ENCODE measurements at regions not wholly inside any gene's neighbourhood (a gene's known extent, or its start where the extent isn't known, plus 50 kb on each side); places are given as distances from the start of the nearest gene placed in this dataset.
A peak's percentile ranks its signal among the peaks of the same experiment; 100 is the strongest.

DNA sequence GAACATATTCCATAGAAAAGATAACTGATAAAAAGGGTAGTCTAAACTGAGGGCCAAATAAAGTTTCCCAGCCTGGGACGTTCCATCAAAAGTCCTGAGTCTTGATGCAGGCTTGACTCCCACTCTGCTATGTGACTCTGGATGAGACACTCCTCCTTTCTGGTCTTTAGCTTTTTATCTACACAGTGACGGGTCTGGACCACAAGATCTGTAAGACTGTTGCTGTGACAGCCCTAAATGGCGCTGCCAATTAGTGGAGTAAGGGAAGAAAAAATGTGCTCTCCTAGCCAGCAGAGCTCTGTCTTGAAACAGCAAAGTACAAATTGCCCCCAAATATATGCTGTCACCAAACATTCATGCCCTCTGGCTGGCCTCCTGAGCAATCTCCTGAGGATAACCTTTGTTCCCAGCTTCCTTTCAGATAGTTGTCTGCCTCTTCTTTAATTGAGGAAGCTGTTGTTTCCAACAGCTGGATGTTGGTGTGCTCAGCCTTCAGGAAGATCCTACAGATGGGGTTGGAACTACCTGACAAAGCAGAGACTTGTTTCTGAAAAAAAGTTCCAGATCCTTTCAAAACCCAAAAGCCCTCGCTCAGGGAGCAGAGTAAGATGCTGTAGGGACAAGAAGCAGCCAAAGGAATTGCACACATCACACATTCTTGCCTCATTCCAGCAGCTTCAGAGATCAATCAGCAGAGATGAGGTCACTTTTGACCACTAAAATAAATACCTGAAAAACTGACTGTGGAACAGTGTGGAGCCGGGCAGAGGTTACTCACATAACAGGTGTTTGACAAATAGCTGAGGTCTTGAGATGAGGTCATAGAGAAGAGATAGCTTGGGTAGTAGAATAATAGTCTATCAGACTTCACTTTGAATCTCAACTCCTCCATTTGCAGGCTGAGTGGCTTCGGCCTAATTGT, 383.4 kb upstream of the FGF13 start:
- no peaks in the 10 kb centered on the region for H3K9me3 ChIP-seq
- ATAC-seq = peak in 1 of 4 donors; percentile 29
- peaks cover 0 to 4% of the 10 kb centered on the region in 2 donors for H3K27me3 ChIP-seq
- WGBS (ENCODE audit: insufficient coverage, low coverage, low lambda C conversion rate, missing lambda C conversion rate) = 47% methylated on average over 6 of the region's 6 CpGs
- H3K36me3 ChIP-seq = no peaks in the 10 kb centered on the region
- intact Hi-C loops (cut with DNase I) = no loop called here
- H3K4me1 ChIP-seq = no peaks in the 10 kb centered on the region
- H3K4me3 ChIP-seq = no peak overlapping the region
- TF ChIP-seq CTCF (IDR thresholded peaks at IDR 0.05) (no peak), POLR2A (IDR thresholded peaks at IDR 0.05) (no peak)
- no peak overlapping the region for H3K27ac ChIP-seq
- DNase-seq = no peak

DNA sequence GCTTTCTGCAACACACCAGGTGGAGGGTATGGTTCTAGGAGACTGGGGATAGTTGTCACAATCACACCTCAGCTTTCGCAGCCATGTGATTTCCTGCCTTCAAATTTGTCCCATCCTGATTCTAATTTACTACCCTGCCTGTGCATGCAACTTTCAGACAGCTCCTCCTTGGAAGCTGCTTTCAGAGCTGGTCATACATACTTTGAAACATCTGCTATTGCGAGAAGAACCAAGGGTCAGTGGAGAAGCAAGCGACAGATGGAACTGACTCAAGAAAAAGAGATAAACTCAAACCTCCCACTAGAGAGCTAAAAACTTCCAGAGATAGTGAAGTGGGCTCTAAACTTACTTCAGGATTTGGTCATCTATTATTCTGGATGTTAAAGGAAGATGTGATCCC, 381.7 kb upstream of the FGF13 start:
- intact Hi-C loops (cut with DNase I) = no loop called here
- ATAC-seq (no peak), DNase-seq (no peak)
- no peak for TF ChIP-seq POLR2A (IDR thresholded peaks at IDR 0.05)
- TF ChIP-seq CTCF (IDR thresholded peaks at IDR 0.05) = no peak
- Histone ChIP-seq H3K27ac (no peak overlapping the region), H3K4me3 (no peak overlapping the region), H3K27me3 (peaks cover 0 to 2% of the 10 kb centered on the region in 2 donors), H3K36me3 (no peaks in the 10 kb centered on the region), H3K9me3 (no peaks in the 10 kb centered on the region), H3K4me1 (no peaks in the 10 kb centered on the region)
- 73% methylated on average over 3 of the region's 3 CpGs for WGBS (ENCODE audit: insufficient coverage, low coverage, low lambda C conversion rate, missing lambda C conversion rate)

- Histone ChIP-seq H3K4me1 (no peaks in the 10 kb centered on the region), H3K9me3 (no peaks in the 10 kb centered on the region), H3K27me3 (peaks cover 0 to 3% of the 10 kb centered on the region in 2 donors), H3K36me3 (no peaks in the 10 kb centered on the region), H3K27ac (no peak overlapping the region), H3K4me3 (no peak overlapping the region)
- ATAC-seq (no peak), DNase-seq (no peak)
- TF ChIP-seq CTCF (IDR thresholded peaks at IDR 0.05) (no peak), POLR2A (IDR thresholded peaks at IDR 0.05) (no peak)
- WGBS (ENCODE audit: insufficient coverage, low coverage, low lambda C conversion rate, missing lambda C conversion rate) = 53% methylated on average over 3 of the region's 3 CpGs
- intact Hi-C loops (cut with DNase I) = no loop called here
Measured at GRCh38 chrX:139091878-139092277, 380.4 kb upstream of the FGF13 start.

DNA sequence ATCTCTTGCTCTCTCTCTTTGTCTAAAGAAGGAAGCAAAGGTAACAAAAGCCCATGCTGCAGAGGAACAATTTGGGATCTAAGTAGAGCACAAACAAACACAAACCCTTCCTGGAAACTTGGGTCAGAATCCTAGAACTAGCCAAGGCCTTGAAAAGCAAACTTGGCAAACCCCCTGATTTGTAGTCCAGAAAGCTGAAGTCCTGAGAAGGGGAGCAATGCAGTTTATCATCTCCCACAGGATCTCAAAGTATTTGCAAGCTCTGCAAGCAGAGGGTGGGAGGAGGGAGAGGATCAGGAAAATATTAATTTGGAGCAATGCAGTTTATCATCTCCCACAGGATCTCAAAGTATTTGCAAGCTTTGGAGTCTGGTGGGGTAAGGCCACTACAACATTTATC, 379.5 kb upstream of the FGF13 start:
- no peak for TF ChIP-seq CTCF (IDR thresholded peaks at IDR 0.05)
- TF ChIP-seq POLR2A (IDR thresholded peaks at IDR 0.05) = no peak
- Histone ChIP-seq H3K27ac (no peak overlapping the region), H3K4me1 (no peaks in the 10 kb centered on the region), H3K9me3 (no peaks in the 10 kb centered on the region), H3K36me3 (no peaks in the 10 kb centered on the region), H3K4me3 (no peak overlapping the region), H3K27me3 (peaks cover 0 to 3% of the 10 kb centered on the region in 2 donors)
- DNase-seq (no peak), ATAC-seq (no peak)
- intact Hi-C loops (cut with DNase I) = no loop called here
